ENCODE measurements at regions not wholly inside any gene's neighbourhood (a gene's known extent, or its start where the extent isn't known, plus 50 kb on each side); places are given as distances from the start of the nearest gene placed in this dataset.

- no peak for TF ChIP-seq EZH2 (IDR thresholded peaks at IDR 0.05)
- TF ChIP-seq, protein P1, sequence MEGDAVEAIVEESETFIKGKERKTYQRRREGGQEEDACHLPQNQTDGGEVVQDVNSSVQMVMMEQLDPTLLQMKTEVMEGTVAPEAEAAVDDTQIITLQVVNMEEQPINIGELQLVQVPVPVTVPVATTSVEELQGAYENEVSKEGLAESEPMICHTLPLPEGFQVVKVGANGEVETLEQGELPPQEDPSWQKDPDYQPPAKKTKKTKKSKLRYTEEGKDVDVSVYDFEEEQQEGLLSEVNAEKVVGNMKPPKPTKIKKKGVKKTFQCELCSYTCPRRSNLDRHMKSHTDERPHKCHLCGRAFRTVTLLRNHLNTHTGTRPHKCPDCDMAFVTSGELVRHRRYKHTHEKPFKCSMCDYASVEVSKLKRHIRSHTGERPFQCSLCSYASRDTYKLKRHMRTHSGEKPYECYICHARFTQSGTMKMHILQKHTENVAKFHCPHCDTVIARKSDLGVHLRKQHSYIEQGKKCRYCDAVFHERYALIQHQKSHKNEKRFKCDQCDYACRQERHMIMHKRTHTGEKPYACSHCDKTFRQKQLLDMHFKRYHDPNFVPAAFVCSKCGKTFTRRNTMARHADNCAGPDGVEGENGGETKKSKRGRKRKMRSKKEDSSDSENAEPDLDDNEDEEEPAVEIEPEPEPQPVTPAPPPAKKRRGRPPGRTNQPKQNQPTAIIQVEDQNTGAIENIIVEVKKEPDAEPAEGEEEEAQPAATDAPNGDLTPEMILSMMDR (IDR thresholded peaks at IDR 0.05 in 2 of 3, conservative IDR thresholded peaks at IDR 0.05 in 1 of 3; ENCODE audit: borderline replicate concordance in 1 of 3, insufficient read depth in 1 of 3, low read depth in 2 of 3, low read length in 2 of 3) = no peak
Measured at GRCh38 chr2:196433116-196433515, 206.4 kb upstream of the CCDC150 start.

Measured in HCT116 (cell line).